IMR-90 (cell line): ENCODE measurements at regions not wholly inside any gene's neighbourhood (a gene's known extent, or its start where the extent isn't known, plus 50 kb on each side); places are given as distances from the start of the nearest gene placed in this dataset.

Experiments
- CEBPB ChIP-seq: IDR thresholded peaks from 2 replicates; pipeline ENCODE4 v1.6.1; 2012; ENCODE audit warnings: low read depth, low read length, improper control_type of control experiment
- CTCF ChIP-seq: conservative IDR thresholded peaks from 2 replicates; pipeline ENCODE4 v1.5.1; 2012; ENCODE audit warnings: mild to moderate bottlenecking, low read depth, low read length, improper control_type of control experiment
- ELK1 ChIP-seq: fragments of 150-350 bp; IDR thresholded peaks from 2 replicates; pipeline ENCODE4 v1.6.1; 2016; ENCODE audit warnings: low read depth, mild to moderate bottlenecking, low read length, moderate library complexity, borderline replicate concordance
- MAZ ChIP-seq: IDR thresholded peaks from 2 replicates; pipeline ENCODE4 v1.6.1; 2012; ENCODE audit warnings: low read depth, mild to moderate bottlenecking, low read length, improper control_type of control experiment, moderate library complexity, borderline replicate concordance
- POLR2A ChIP-seq: IDR thresholded peaks from 2 replicates; pipeline ENCODE4 v1.6.1; 2012; ENCODE audit warnings: mild to moderate bottlenecking, low read depth, low read length
- RAD21 ChIP-seq: IDR thresholded peaks from 2 replicates; pipeline ENCODE4 v1.6.1; 2012; ENCODE audit warnings: low read length, improper control_type of control experiment
- RCOR1 ChIP-seq: IDR thresholded peaks from 2 replicates; pipeline ENCODE4 v1.6.1; 2012; ENCODE audit warnings: mild to moderate bottlenecking, low read length, improper control_type of control experiment; ENCODE audit not compliant: insufficient replicate concordance
- RFX5 ChIP-seq: IDR thresholded peaks from 2 replicates; pipeline ENCODE4 v1.8.0; 2012; ENCODE audit warnings: low read depth, mild to moderate bottlenecking, low read length, moderate library complexity
- USF2 ChIP-seq: fragments of 150-350 bp; IDR thresholded peaks from 2 replicates; pipeline ENCODE4 v1.6.1; 2017; ENCODE audit warnings: mild to moderate bottlenecking, antibody characterized with exemption, low read length, low read depth

GRCh38 chr14:50051106-50051505 lies 65.3 kb downstream of the VCPKMT start:
- TF ChIP-seq CTCF (no peak), MAZ (no peak), POLR2A (no peak), RCOR1 (no peak), ELK1 (no peak), CEBPB (no peak), RAD21 (no peak), USF2 (no peak), RFX5 (no peak)
